Fibroblast of skin of right quadriceps (primary cell): ENCODE measurements at regions not wholly inside any gene's neighbourhood (a gene's known extent, or its start where the extent isn't known, plus 50 kb on each side); places are given as distances from the start of the nearest gene placed in this dataset.
A peak's percentile ranks its signal among the peaks of the same experiment; 100 is the strongest.

ENCODE experiments used
- DNase-seq: peaks from one replicate; pipeline ENCODE4 v3.0.0-alpha.2; 2013

GRCh38 chr2:152227969-152228592 lies 52.5 kb upstream of the STAM2 start:
- peak; percentile 41 for DNase-seq

GRCh38 chr2:152231446-152231845 lies 55.9 kb upstream of the STAM2 start:
- DNase-seq: no peak

DNA sequence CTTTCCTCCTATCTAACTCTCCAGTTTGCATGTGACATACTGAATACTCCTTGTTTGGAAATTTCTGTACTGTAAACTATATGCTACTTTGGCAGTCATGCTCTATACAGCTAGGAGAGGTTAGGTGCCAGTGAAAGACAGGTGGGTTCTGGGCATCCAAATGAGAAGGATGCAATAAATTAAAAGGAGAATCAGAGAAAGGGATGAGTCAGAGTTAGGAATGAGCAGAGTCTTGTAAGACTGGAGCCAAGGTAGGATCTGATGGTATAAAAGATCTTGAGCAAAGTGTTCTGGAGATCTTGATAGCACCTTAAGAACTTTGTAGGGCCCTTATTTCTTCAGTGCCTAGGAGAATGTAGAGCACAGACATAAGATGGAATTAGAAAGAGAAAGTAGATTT lies 58.7 kb upstream of the STAM2 start:
- no peak for DNase-seq

GRCh38 chr2:152236191-152236925 lies 60.8 kb upstream of the STAM2 start:
- DNase-seq: no peak

- DNase-seq: no peak
Measured at GRCh38 chr2:152238016-152238415, 62.5 kb upstream of the STAM2 start.

DNA sequence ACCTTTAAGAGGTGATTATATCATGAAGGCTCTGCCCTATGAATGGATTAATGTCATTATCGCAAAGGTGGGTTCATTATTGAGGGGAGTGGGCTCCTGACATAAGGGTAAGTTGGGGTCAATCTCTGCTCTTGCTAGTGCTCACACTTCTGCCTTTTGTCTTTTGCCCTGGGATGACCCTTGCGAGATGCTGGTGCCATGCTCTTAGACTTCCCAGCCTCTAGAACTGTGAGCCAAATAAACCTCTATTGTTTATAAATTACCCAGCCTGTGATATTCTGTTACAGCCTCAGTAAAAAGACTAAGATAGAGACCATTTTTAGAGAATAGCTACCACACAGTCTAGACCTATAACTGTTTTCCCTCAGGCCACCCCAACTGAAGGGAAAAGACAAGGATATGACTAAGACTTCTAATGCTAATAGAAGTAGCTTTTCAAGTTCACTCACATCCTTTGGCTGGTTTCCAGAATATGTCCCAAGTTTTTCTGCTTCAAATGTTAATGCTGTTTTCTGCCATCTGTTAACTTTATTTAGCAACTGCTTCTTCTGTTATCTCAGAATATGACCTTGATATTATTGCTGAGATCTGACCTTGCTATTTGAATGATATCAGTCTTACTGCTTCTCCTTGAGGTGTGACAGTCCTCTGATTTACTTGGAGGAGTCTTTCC lies 65.1 kb upstream of the STAM2 start:
- peak; percentile 61 for DNase-seq

DNA sequence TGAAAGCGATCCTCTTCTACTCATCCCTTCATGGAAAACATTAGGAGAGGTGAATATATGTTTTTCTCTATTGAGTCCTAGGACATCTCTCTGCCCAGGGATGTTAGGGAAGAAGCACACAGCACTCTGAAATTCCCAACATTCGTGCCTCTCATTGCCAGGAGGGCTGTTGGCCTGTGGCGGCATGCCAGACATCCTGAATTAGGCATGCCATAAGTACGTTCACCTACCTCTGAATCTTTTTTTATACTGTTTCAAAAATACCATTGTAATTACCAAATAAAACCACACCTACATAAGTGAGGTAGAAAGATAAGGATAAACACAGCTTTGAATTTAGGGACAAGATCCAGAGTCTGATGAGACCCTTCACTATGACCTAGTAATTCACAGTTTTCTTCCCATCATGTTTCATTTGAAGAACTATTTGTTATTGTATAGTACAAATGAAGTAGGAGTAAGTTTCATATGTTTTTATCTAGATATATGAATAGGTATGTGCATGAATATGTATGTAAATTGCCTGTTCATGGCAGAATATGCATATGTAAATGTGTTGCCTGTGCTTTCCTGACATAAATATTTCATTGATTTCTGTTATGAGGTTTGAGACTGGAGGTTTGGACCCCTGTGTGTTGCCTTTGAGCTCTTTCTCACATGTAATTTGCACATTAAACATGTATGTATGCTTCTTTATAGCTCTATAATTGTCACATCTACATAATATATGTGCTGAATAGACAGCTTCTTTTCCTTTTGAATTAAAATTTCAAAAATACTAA lies 66.6 kb upstream of the STAM2 start:
- DNase-seq: no peak

DNA sequence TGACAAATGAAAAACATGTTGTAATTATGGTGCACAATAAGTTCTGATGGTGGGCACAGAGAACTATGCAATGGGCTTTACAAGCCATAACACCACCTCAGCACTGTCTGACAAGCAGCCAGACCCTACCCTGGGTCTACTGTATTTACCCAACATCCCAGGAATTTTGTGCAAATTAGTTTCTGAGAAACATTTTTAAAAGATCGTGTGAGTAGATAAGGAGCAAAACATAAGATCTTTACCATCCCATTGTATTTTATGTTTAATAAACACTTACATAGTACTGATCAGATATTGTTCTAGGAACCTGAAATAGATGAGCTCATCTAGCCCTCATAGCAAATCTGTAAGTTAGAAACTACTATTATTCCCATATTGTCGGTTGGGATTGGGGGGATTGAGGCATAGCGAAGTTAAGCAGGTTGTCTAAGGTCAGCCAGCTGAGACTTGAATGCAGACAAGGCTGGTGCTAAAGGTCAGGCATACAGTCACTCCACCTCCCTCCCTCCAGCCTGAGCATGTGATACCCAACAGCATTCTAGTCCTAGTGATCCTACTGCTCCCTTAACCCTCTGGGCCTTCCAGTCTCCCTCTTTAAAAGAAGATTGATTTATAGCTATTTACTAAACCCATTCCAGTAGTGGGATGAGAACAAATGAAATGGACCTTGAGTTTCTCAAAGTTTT lies 67.4 kb upstream of the STAM2 start:
- no peak for DNase-seq

DNA sequence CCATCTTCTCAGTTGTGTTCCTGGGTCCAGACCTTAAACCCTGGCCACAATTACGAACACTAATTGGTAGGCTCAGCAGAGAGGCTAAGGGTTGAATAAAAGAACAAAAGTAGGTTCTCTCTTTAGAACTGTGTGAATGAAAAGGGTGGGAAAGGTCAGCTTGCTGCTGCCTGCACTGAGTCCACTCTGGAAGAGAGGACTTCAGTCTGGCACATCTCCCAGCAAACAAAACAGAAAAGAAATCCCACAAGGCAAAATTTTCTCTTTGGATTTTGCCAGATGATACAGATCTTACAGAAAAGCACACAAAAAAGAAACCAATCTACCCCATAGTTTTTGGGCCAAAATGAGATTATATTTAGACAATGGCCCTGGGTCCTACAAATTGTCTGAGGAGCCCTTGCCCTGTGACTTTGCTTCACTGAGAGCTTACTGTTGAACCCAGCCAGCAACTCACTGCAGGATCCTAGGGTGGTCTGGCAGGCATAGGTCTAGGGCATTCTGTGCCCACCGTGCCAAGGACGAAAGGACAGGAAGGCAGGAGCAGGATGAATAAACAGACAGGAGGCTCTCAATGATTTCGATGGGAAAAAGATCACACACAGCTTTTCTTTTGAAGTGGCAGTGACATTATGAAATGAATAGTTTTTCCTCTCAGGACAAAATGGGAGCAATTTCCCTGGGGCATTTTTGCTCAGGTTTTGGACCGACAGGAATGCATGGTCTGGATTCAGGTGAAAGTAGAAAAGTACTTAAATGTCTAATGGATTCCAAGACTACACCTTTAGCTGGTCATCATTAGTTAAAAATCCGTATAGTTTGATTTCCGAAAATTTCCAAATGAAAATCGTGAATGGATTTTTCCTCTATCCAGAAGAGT lies 68.4 kb upstream of the STAM2 start:
- no peak for DNase-seq

- DNase-seq: no peak
Measured at GRCh38 chr2:152245653-152246052, 70.1 kb upstream of the STAM2 start.

GRCh38 chr2:152246686-152247336 lies 71.2 kb upstream of the STAM2 start:
- DNase-seq: no peak

GRCh38 chr2:152247337-152247695 lies 71.8 kb upstream of the STAM2 start:
- DNase-seq: no peak

GRCh38 chr2:152250421-152251100 lies 75.0 kb upstream of the STAM2 start:
- no peak for DNase-seq

- no peak for DNase-seq
Measured at GRCh38 chr2:152251211-152251610, 75.6 kb upstream of the STAM2 start.

DNA sequence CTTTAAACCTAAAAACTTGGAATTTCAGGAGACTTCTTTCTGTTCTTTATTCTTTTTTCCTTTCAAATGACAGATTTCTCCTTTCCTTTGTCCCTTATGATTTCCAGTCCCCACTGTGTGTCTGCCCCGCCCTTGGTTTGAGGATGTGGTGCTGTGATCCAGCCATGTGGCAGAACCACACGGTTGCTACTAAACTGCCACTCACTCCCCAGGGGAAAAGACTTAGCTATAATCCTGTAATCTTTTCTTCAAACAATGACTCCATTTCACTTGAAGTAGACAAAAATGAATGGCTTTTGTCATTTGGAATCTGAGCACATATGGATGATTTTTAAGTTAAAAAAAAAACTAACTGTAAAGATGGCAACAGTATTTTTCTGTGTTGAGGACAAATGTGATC lies 76.2 kb upstream of the STAM2 start:
- DNase-seq: no peak

GRCh38 chr2:152254486-152254885 lies 78.9 kb upstream of the STAM2 start:
- DNase-seq: no peak

DNA sequence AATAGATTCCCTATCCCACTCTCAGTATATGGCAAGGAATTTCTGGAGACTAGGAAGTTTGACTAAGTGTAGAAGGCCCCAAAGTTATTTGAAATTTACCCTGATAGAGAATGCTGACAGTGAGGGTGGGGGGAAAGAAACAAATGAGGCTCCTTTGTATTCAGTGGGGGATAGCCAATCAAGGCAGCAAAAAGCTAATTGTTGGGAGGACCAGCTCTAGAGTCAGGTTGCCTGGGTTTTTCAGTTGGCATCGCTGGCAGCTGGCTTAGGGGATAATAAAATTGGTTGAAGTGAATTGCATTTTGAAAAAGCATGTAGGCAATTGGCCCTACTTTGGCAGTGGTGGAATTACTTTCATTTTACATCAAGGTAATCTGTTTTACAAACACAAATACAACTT lies 79.4 kb upstream of the STAM2 start:
- no peak for DNase-seq

GRCh38 chr2:152255918-152256317 lies 79.1 kb upstream of the FMNL2 start:
- no peak for DNase-seq

GRCh38 chr2:152260939-152261338 lies 74.0 kb upstream of the FMNL2 start:
- no peak for DNase-seq

DNA sequence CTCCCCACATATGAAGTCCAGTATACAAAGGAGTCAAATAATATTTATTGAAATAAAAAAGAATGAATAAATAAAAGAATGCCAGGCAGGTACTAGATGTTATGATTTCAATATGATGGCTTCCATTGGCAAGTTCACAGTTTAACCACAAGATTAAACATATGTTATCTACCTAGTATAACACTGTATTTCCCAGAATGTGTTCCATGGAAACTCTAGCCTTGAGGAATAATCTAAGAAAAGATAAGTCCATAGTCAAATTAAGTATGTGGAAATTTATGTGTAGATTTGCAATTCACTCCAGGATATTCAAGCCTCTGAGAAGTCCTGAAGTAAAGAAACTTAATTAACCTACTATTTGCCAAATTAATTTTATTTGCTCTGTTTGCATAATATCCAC lies 71.1 kb upstream of the FMNL2 start:
- no peak for DNase-seq
